Neuron (in vitro differentiated cells): ENCODE measurements at regions not wholly inside any gene's neighbourhood (a gene's known extent, or its start where the extent isn't known, plus 50 kb on each side); places are given as distances from the start of the nearest gene placed in this dataset.
"Not testable (repeated sequence)": the region's sequence is repeated elsewhere in the genome, so short reads cannot be mapped to it uniquely, and the experiment has no call there.

Experiments
- H2AFZ ChIP-seq: one replicate; pipeline ENCODE4 v1.6.1; 2013; ENCODE audit warnings: low read depth, mild to moderate bottlenecking, inconsistent platforms, low read length, moderate library complexity
- H3K27me3 ChIP-seq: one replicate; pipeline ENCODE4 v1.6.1; 2013; ENCODE audit warnings: low read length; ENCODE audit not compliant: insufficient read depth
- H3K36me3 ChIP-seq: one replicate; pipeline ENCODE4 v1.6.1; 2013; ENCODE audit warnings: low read length; ENCODE audit not compliant: insufficient read depth
- H3K4me1 ChIP-seq: one replicate; pipeline ENCODE4 v1.6.1; 2013; ENCODE audit warnings: low read length; ENCODE audit not compliant: insufficient read depth
- H3K4me3 ChIP-seq: 2 replicates; pipeline ENCODE4 v1.5.1; 2013; ENCODE audit warnings: mild to moderate bottlenecking, low read length, moderate library complexity
- H3K9me3 ChIP-seq: one replicate; pipeline ENCODE4 v1.6.1; 2013; ENCODE audit warnings: low read length

DNA sequence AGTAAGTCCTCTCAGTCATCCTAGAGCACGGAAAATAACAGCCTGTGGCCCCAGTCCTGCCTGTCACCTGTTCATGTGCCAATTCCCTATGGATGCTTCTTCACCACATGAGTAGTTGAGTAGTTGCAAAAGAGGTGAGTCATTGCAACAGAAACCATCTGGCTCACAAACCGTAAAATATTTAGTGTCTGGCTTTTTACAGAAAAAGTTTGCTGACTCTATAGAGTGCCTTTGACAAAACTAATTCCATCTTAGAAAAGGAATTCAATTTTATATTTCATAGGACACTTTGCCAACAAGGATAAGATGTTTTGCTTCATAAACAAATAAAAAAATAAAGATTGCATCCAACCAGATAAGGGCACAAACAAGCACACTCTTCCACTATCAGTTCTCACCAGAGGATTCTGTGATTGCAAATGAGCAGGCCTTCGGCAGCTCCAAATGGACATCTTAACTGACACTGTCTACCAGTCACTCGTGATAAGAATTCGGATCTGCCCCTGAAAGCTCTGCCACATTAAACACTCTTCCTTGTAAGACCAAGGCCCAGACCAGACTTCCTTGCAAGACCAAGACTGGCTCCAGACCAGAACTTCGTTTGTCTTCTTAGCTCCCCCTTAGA is 242.7 kb upstream of the SEMA3C start:
- Histone ChIP-seq H3K27me3 (no peaks in the 10 kb centered on the region), H3K4me3 (no peak overlapping the region), H3K9me3 (no peaks in the 10 kb centered on the region), H3K4me1 (peaks cover 22% of the 10 kb centered on the region), H3K36me3 (no peaks in the 10 kb centered on the region), H2AFZ (no peak overlapping the region)

- Histone ChIP-seq H3K4me1 (peaks cover 30% of the 10 kb centered on the region), H3K4me3 (no peak overlapping the region), H2AFZ (no peak overlapping the region), H3K27me3 (no peaks in the 10 kb centered on the region), H3K9me3 (no peaks in the 10 kb centered on the region), H3K36me3 (no peaks in the 10 kb centered on the region)
Observed at GRCh38 chr7:81159402-81159801, 240.6 kb upstream of the SEMA3C start.

- Histone ChIP-seq H3K4me3 (no peak overlapping the region), H3K27me3 (no peaks in the 10 kb centered on the region), H3K9me3 (no peaks in the 10 kb centered on the region), H3K36me3 (no peaks in the 10 kb centered on the region), H3K4me1 (peaks cover 30% of the 10 kb centered on the region), H2AFZ (no peak overlapping the region)
Observed at GRCh38 chr7:81158189-81158588, 239.3 kb upstream of the SEMA3C start.

GRCh38 chr7:81155654-81156373 is 237.0 kb upstream of the SEMA3C start:
- no peaks in the 10 kb centered on the region for H3K9me3 ChIP-seq
- H2AFZ ChIP-seq: no peak overlapping the region
- H3K4me3 ChIP-seq: no peak overlapping the region
- no peaks in the 10 kb centered on the region for H3K36me3 ChIP-seq
- no peaks in the 10 kb centered on the region for H3K27me3 ChIP-seq
- peaks cover 30% of the 10 kb centered on the region for H3K4me1 ChIP-seq

GRCh38 chr7:81154565-81154964 is 235.7 kb upstream of the SEMA3C start:
- no peak overlapping the region for H3K4me3 ChIP-seq

GRCh38 chr7:81152925-81153324 is 234.1 kb upstream of the SEMA3C start:
- H3K27me3 ChIP-seq, H3K4me3 ChIP-seq, H3K36me3 ChIP-seq, H2AFZ ChIP-seq, H3K9me3 ChIP-seq: not testable (repeated sequence)
- H3K4me1 ChIP-seq: peaks cover 20% of the 10 kb centered on the region

More at GRCh38 chr7:81154565-81154964, 235.7 kb upstream of the SEMA3C start:
- Histone ChIP-seq H2AFZ (no peak overlapping the region), H3K36me3 (no peaks in the 10 kb centered on the region), H3K4me1 (peaks cover 30% of the 10 kb centered on the region), H3K9me3 (no peaks in the 10 kb centered on the region), H3K27me3 (no peaks in the 10 kb centered on the region)

GRCh38 chr7:81150951-81151361 is 232.1 kb upstream of the SEMA3C start:
- Histone ChIP-seq H3K36me3 (no peaks in the 10 kb centered on the region), H3K4me3 (no peak overlapping the region), H3K9me3 (no peaks in the 10 kb centered on the region), H2AFZ (no peak overlapping the region), H3K4me1 (peaks cover 7% of the 10 kb centered on the region), H3K27me3 (no peaks in the 10 kb centered on the region)

- Histone ChIP-seq H3K4me1 (no peaks in the 10 kb centered on the region), H3K36me3 (no peaks in the 10 kb centered on the region), H3K27me3 (no peaks in the 10 kb centered on the region), H2AFZ (no peak overlapping the region), H3K9me3 (peaks cover 3% of the 10 kb centered on the region), H3K4me3 (no peak overlapping the region)
Observed at GRCh38 chr7:81143856-81144255, 225.0 kb upstream of the SEMA3C start.

GRCh38 chr7:81141257-81142205 is 222.7 kb upstream of the SEMA3C start:
- not testable (repeated sequence) for H2AFZ ChIP-seq

GRCh38 chr7:81140775-81141174 is 221.9 kb upstream of the SEMA3C start:
- Histone ChIP-seq H2AFZ (no peak overlapping the region), H3K36me3 (no peaks in the 10 kb centered on the region), H3K9me3 (peaks cover 3% of the 10 kb centered on the region), H3K4me3 (no peak overlapping the region), H3K27me3 (no peaks in the 10 kb centered on the region), H3K4me1 (no peaks in the 10 kb centered on the region)

More at GRCh38 chr7:81141257-81142205, 222.7 kb upstream of the SEMA3C start:
- not testable (repeated sequence) for H3K9me3 ChIP-seq, H3K4me1 ChIP-seq, H3K36me3 ChIP-seq, H3K27me3 ChIP-seq, H3K4me3 ChIP-seq

GRCh38 chr7:81140252-81140651 is 221.4 kb upstream of the SEMA3C start:
- Histone ChIP-seq H3K27me3 (no peaks in the 10 kb centered on the region), H3K4me3 (no peak overlapping the region), H3K36me3 (no peaks in the 10 kb centered on the region), H3K4me1 (no peaks in the 10 kb centered on the region), H3K9me3 (peaks cover 3% of the 10 kb centered on the region), H2AFZ (no peak overlapping the region)

DNA sequence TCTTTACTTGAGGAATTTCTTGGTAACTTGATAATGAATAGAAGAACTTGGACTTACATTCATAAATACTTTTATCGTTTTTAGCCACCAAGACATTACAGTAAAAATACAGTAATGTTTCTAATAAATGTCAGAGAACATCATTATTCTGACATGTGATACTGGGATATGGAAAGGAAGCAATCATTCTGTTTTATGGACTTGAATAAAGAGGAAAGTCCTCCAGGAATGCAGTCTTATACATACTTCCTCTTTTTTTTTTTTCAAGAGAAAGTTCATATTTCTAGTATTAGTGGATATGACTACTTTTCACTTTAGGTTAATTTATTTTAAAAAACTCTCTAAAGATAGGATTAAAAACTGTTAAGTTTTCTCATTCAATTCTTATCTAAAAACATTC is 220.0 kb upstream of the SEMA3C start:
- no peak overlapping the region for H3K4me3 ChIP-seq
- H3K27me3 ChIP-seq: no peaks in the 10 kb centered on the region
- no peaks in the 10 kb centered on the region for H3K4me1 ChIP-seq
- no peaks in the 10 kb centered on the region for H3K36me3 ChIP-seq
- H3K9me3 ChIP-seq: peaks cover 3% of the 10 kb centered on the region
- no peak overlapping the region for H2AFZ ChIP-seq

GRCh38 chr7:81135324-81135723 is 216.5 kb upstream of the SEMA3C start:
- no peaks in the 10 kb centered on the region for H3K27me3 ChIP-seq
- H3K4me3 ChIP-seq: no peak overlapping the region
- H3K9me3 ChIP-seq: no peaks in the 10 kb centered on the region
- no peaks in the 10 kb centered on the region for H3K4me1 ChIP-seq
- H2AFZ ChIP-seq: no peak overlapping the region
- H3K36me3 ChIP-seq: no peaks in the 10 kb centered on the region
